ENCODE measurements at regions not wholly inside any gene's neighbourhood (a gene's known extent, or its start where the extent isn't known, plus 50 kb on each side); places are given as distances from the start of the nearest gene placed in this dataset.

DNA sequence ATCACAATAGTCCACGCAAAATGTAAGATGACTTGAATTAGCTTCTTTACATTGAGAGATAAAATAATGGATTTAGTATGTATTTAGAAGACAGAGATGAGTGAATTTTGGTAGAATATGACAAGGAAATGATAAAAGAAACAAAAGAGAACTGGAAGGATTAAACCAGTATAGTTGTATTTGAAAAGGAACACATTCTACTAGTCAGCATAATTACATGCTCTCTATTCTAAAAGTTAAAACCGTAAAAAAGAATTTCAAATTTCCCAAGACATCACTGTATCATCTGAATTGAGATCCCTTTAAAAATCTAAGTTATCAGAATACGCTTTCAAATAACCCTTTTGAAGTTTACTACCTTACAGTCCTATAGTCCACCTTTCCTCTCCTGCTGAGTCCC is 1156.7 kb upstream of the PCDH9 start:
- Histone ChIP-seq H3K4me3 (no peak overlapping the region), H3K27me3 (replicated peaks; ENCODE audit: insufficient read depth) (no peaks in the 10 kb centered on the region), H3K4me1 (replicated peaks) (no peaks in the 10 kb centered on the region), H3K27ac (no peak overlapping the region), H3K36me3 (no peaks in the 10 kb centered on the region), H3K9me3 (no peaks in the 10 kb centered on the region)
- intact Hi-C loops (cut with DNase I), result no loop called here
- DNase-seq (ENCODE audit: low spot score), result no peak
- TF ChIP-seq CTCF (IDR thresholded peaks at IDR 0.05), result no peak
- TF ChIP-seq POLR2AphosphoS5 (IDR thresholded peaks at IDR 0.05), result no peak
- TF ChIP-seq POLR2A (IDR thresholded peaks at IDR 0.05), result no peak
- WGBS, result 98% methylated on average over 3 of the region's 3 CpGs

- 55% methylated on average over 6 of the region's 6 CpGs for WGBS
Measured at GRCh38 chr13:68380041-68380973, 1150.2 kb upstream of the PCDH9 start.

GRCh38 chr13:68378294-68378693 is 1148.2 kb upstream of the PCDH9 start:
- Histone ChIP-seq H3K27ac (no peak overlapping the region), H3K27me3 (replicated peaks; ENCODE audit: insufficient read depth) (no peaks in the 10 kb centered on the region), H3K4me1 (replicated peaks) (no peaks in the 10 kb centered on the region), H3K36me3 (no peaks in the 10 kb centered on the region), H3K4me3 (no peak overlapping the region), H3K9me3 (no peaks in the 10 kb centered on the region)
- DNase-seq (ENCODE audit: low spot score), result no peak
- 38% methylated on average over 1 of the region's 1 CpG for WGBS
- TF ChIP-seq POLR2AphosphoS5 (IDR thresholded peaks at IDR 0.05) (no peak), CTCF (IDR thresholded peaks at IDR 0.05) (no peak), POLR2A (IDR thresholded peaks at IDR 0.05) (no peak)
- intact Hi-C loops (cut with DNase I), result no loop called here

More at GRCh38 chr13:68380041-68380973, 1150.2 kb upstream of the PCDH9 start:
- Histone ChIP-seq H3K9me3 (no peaks in the 10 kb centered on the region), H3K27ac (no peak overlapping the region), H3K27me3 (replicated peaks; ENCODE audit: insufficient read depth) (no peaks in the 10 kb centered on the region), H3K36me3 (no peaks in the 10 kb centered on the region), H3K4me1 (replicated peaks) (no peaks in the 10 kb centered on the region), H3K4me3 (no peak overlapping the region)
- TF ChIP-seq POLR2AphosphoS5 (IDR thresholded peaks at IDR 0.05) (no peak), CTCF (IDR thresholded peaks at IDR 0.05) (no peak), POLR2A (IDR thresholded peaks at IDR 0.05) (no peak)
- intact Hi-C loops (cut with DNase I), result no loop called here
- DNase-seq (ENCODE audit: low spot score), result no peak

DNA sequence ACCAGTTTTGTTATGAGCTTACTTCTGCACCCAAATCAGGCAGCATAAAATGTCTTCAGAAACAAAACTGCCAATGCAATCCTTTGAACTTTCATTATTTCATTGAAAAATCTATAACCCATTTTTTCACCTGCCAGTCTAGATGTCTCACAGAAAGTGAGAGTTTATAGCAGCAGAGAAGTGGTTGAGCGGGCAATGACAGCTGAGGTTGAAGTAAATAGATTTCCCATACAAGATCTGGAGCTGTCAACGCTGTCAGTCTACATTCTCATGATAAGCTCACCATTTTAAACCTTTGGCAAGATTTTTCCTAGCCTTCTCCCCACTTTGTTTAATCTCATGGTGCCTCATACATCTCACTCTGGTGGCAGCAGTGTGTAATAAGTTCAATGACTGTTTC is 1144.9 kb upstream of the PCDH9 start:
- TF ChIP-seq CTCF (IDR thresholded peaks at IDR 0.05), result no peak
- no peak for TF ChIP-seq POLR2AphosphoS5 (IDR thresholded peaks at IDR 0.05)
- TF ChIP-seq POLR2A (IDR thresholded peaks at IDR 0.05), result no peak
- Histone ChIP-seq H3K36me3 (no peaks in the 10 kb centered on the region), H3K4me3 (no peak overlapping the region), H3K4me1 (replicated peaks) (no peaks in the 10 kb centered on the region), H3K27ac (no peak overlapping the region), H3K27me3 (replicated peaks; ENCODE audit: insufficient read depth) (no peaks in the 10 kb centered on the region), H3K9me3 (no peaks in the 10 kb centered on the region)
- DNase-seq (ENCODE audit: low spot score), result no peak
- WGBS, result 90% methylated on average over 2 of the region's 2 CpGs
- intact Hi-C loops (cut with DNase I), result no loop called here

GRCh38 chr13:68369739-68370138 is 1139.6 kb upstream of the PCDH9 start:
- TF ChIP-seq CTCF (IDR thresholded peaks at IDR 0.05), result no peak
- TF ChIP-seq POLR2AphosphoS5 (IDR thresholded peaks at IDR 0.05), result no peak
- TF ChIP-seq POLR2A (IDR thresholded peaks at IDR 0.05), result no peak
- Histone ChIP-seq H3K9me3 (no peaks in the 10 kb centered on the region), H3K4me1 (replicated peaks) (no peaks in the 10 kb centered on the region), H3K27ac (no peak overlapping the region), H3K36me3 (no peaks in the 10 kb centered on the region), H3K4me3 (no peak overlapping the region), H3K27me3 (replicated peaks; ENCODE audit: insufficient read depth) (no peaks in the 10 kb centered on the region)
- intact Hi-C loops (cut with DNase I), result no loop called here
- 51% methylated on average over 5 of the region's 5 CpGs for WGBS
- no peak for DNase-seq (ENCODE audit: low spot score)
